GM18519 (cell line): ENCODE measurements at regions not wholly inside any gene's neighbourhood (a gene's known extent, or its start where the extent isn't known, plus 50 kb on each side); places are given as distances from the start of the nearest gene placed in this dataset.
"Not testable (repeated sequence)": the region's sequence is repeated elsewhere in the genome, so short reads cannot be mapped to it uniquely, and the experiment has no call there.

Source experiments
- ATAC-seq: cut with Tn5 transposase; IDR thresholded peaks from one replicate; pipeline ENCODE4 v1.9.1; 2021; ENCODE audit warnings: mild to moderate bottlenecking, moderate library complexity; ENCODE audit not compliant: unreplicated experiment, low FRiP score

- ATAC-seq: no peak
These were observed 964.7 kb downstream of the RAB28 start for GRCh38 chr4:12519426-12519825.

GRCh38 chr4:12507868-12508481 lies 976.2 kb downstream of the RAB28 start:
- ATAC-seq: no peak

GRCh38 chr4:12500409-12500808 lies 983.7 kb downstream of the RAB28 start:
- no peak for ATAC-seq

- ATAC-seq: no peak
These were observed 984.4 kb downstream of the RAB28 start for GRCh38 chr4:12499693-12500092.

GRCh38 chr4:12495211-12495610 lies 988.9 kb downstream of the RAB28 start:
- ATAC-seq: no peak

GRCh38 chr4:12492730-12493393 lies 991.3 kb downstream of the RAB28 start:
- ATAC-seq: no peak

- no peak for ATAC-seq
These were observed 995.5 kb downstream of the RAB28 start for GRCh38 chr4:12488672-12489071.

- no peak for ATAC-seq
These were observed 997.1 kb downstream of the RAB28 start for GRCh38 chr4:12487000-12487399.

GRCh38 chr4:12472087-12472486 lies 1012.1 kb downstream of the RAB28 start:
- ATAC-seq: no peak

GRCh38 chr4:12471193-12471592 lies 1012.9 kb downstream of the RAB28 start:
- no peak for ATAC-seq

GRCh38 chr4:12461576-12461975 lies 1022.6 kb downstream of the RAB28 start:
- ATAC-seq: not testable (repeated sequence)

GRCh38 chr4:12459126-12459525 lies 1025.0 kb downstream of the RAB28 start:
- ATAC-seq: no peak

GRCh38 chr4:12458621-12459020 lies 1025.5 kb downstream of the RAB28 start:
- ATAC-seq: no peak

- no peak for ATAC-seq
These were observed 1023.6 kb upstream of the HS3ST1 start for GRCh38 chr4:12452291-12452690.

- ATAC-seq: no peak
These were observed 1018.8 kb upstream of the HS3ST1 start for GRCh38 chr4:12447451-12447850.

GRCh38 chr4:12446657-12447185 lies 1018.0 kb upstream of the HS3ST1 start:
- ATAC-seq: no peak

- no peak for ATAC-seq
These were observed 1017.6 kb upstream of the HS3ST1 start for GRCh38 chr4:12446256-12446655.

- no peak for ATAC-seq
These were observed 1017.1 kb upstream of the HS3ST1 start for GRCh38 chr4:12445711-12446235.

- no peak for ATAC-seq
These were observed 1011.1 kb upstream of the HS3ST1 start for GRCh38 chr4:12439633-12440305.

- not testable (repeated sequence) for ATAC-seq
These were observed 1002.6 kb upstream of the HS3ST1 start for GRCh38 chr4:12431259-12431658.

- ATAC-seq: no peak
These were observed 992.7 kb upstream of the HS3ST1 start for GRCh38 chr4:12421364-12421763.
